ENCODE measurements at regions not wholly inside any gene's neighbourhood (a gene's known extent, or its start where the extent isn't known, plus 50 kb on each side); places are given as distances from the start of the nearest gene placed in this dataset.

- TF ChIP-seq NKRF (IDR thresholded peaks at IDR 0.05; ENCODE audit: borderline replicate concordance) (0 out of 2 replicates have a peak, but pooled peaks have one; percentile 12), KLF10 (CRISPR knock-in tag; IDR thresholded peaks at IDR 0.05) (no peak), MAX (CRISPR knock-in tag; IDR thresholded peaks at IDR 0.05) (peak; percentile 60; the same call in 1 of the 2 replicates), RB1 (IDR thresholded peaks at IDR 0.05; ENCODE audit: low read depth) (no peak), KDM1A (IDR thresholded peaks at IDR 0.05) (peak; percentile 100), GTF2F1 (IDR thresholded peaks at IDR 0.05; ENCODE audit: low read depth, low read length) (no peak), SAFB2 (IDR thresholded peaks at IDR 0.05; ENCODE audit: borderline replicate concordance, low read depth, low read length, severe bottlenecking) (no peak), ZNF197 (CRISPR knock-in tag; IDR thresholded peaks at IDR 0.05; ENCODE audit: low read depth) (peak; percentile 96), E4F1 (CRISPR knock-in tag; IDR thresholded peaks at IDR 0.05; ENCODE audit: borderline replicate concordance) (no peak), MCM7 (IDR thresholded peaks at IDR 0.05) (no peak), RAD51 (IDR thresholded peaks at IDR 0.05; ENCODE audit: borderline replicate concordance, low read depth) (no peak), JUN (IDR thresholded peaks at IDR 0.05; ENCODE audit: borderline replicate concordance, low read depth, low read length) (peak; percentile 77), JUN (CRISPR knock-in tag; IDR thresholded peaks at IDR 0.05; ENCODE audit: borderline replicate concordance) (no peak), STAT6 (CRISPR knock-in tag; IDR thresholded peaks at IDR 0.05) (no peak), THAP12 (CRISPR knock-in tag; IDR thresholded peaks at IDR 0.05) (no peak), HDAC6 (IDR thresholded peaks at IDR 0.05; ENCODE audit: low read depth, low read length) (no peak), PCBP2 (IDR thresholded peaks at IDR 0.05; ENCODE audit: low read depth, low read length, poor library complexity, severe bottlenecking) (no peak)
Observed at GRCh38 chr12:75892731-75893408, 138.7 kb downstream of the PHLDA1 start (continued).
